ENCODE measurements at regions not wholly inside any gene's neighbourhood (a gene's known extent, or its start where the extent isn't known, plus 50 kb on each side); places are given as distances from the start of the nearest gene placed in this dataset.

GRCh38 chr16:72644911-72645310 lies 403.0 kb downstream of the ZFHX3 start:
- TF ChIP-seq SPI1 (IDR thresholded peaks at IDR 0.05; ENCODE audit: borderline replicate concordance, low read depth) (no peak), CTCF (IDR thresholded peaks at IDR 0.05; ENCODE audit: insufficient read depth, low read length) (no peak), GABPA (IDR thresholded peaks at IDR 0.05; ENCODE audit: low read depth) (no peak), REST (IDR thresholded peaks at IDR 0.05; ENCODE audit: insufficient replicate concordance, low read depth) (no peak), POLR2AphosphoS5 (IDR thresholded peaks at IDR 0.05; ENCODE audit: low read depth) (no peak)
- H3K27ac ChIP-seq (replicated peaks): no peak overlapping the region
- H3K27me3 ChIP-seq (ENCODE audit: insufficient read depth, poor library complexity, severe bottlenecking): no peaks in the 10 kb centered on the region
- no peak for DNase-seq (ENCODE audit: low read depth in 1 of 2, low spot score in 1 of 2)
- H3K4me3 ChIP-seq (replicated peaks; ENCODE audit: insufficient read depth, low read length): no peak overlapping the region

GRCh38 chr16:72639494-72639893 lies 408.4 kb downstream of the ZFHX3 start:
- H3K27me3 ChIP-seq (ENCODE audit: insufficient read depth, poor library complexity, severe bottlenecking): no peaks in the 10 kb centered on the region
- no peak overlapping the region for H3K4me3 ChIP-seq (replicated peaks; ENCODE audit: insufficient read depth, low read length)
- no peak for DNase-seq (ENCODE audit: low read depth in 1 of 2, low spot score in 1 of 2)
- no peak overlapping the region for H3K27ac ChIP-seq (replicated peaks)
- TF ChIP-seq REST (IDR thresholded peaks at IDR 0.05; ENCODE audit: insufficient replicate concordance, low read depth): no peak
- TF ChIP-seq SPI1 (IDR thresholded peaks at IDR 0.05; ENCODE audit: borderline replicate concordance, low read depth): no peak

- no peak overlapping the region for H3K4me3 ChIP-seq (replicated peaks; ENCODE audit: insufficient read depth, low read length)
- DNase-seq (ENCODE audit: low read depth in 1 of 2, low spot score in 1 of 2): no peak
- no peaks in the 10 kb centered on the region for H3K27me3 ChIP-seq (ENCODE audit: insufficient read depth, poor library complexity, severe bottlenecking)
- no peak for TF ChIP-seq POLR2AphosphoS5 (IDR thresholded peaks at IDR 0.05; ENCODE audit: low read depth)
- no peak for TF ChIP-seq REST (IDR thresholded peaks at IDR 0.05; ENCODE audit: insufficient replicate concordance, low read depth)
- no peak for TF ChIP-seq SPI1 (IDR thresholded peaks at IDR 0.05; ENCODE audit: borderline replicate concordance, low read depth)
- TF ChIP-seq GABPA (IDR thresholded peaks at IDR 0.05; ENCODE audit: low read depth): no peak
- no peak for TF ChIP-seq CTCF (IDR thresholded peaks at IDR 0.05; ENCODE audit: insufficient read depth, low read length)
- no peak overlapping the region for H3K27ac ChIP-seq (replicated peaks)
These were observed 410.6 kb downstream of the ZFHX3 start for GRCh38 chr16:72637306-72637705.

GRCh38 chr16:72635694-72636093 lies 412.2 kb downstream of the ZFHX3 start:
- H3K27ac ChIP-seq (replicated peaks): no peak overlapping the region
- TF ChIP-seq CTCF (IDR thresholded peaks at IDR 0.05; ENCODE audit: insufficient read depth, low read length): no peak
- no peak for TF ChIP-seq POLR2AphosphoS5 (IDR thresholded peaks at IDR 0.05; ENCODE audit: low read depth)
- no peak for TF ChIP-seq REST (IDR thresholded peaks at IDR 0.05; ENCODE audit: insufficient replicate concordance, low read depth)
- TF ChIP-seq SPI1 (IDR thresholded peaks at IDR 0.05; ENCODE audit: borderline replicate concordance, low read depth): no peak
- no peak for TF ChIP-seq GABPA (IDR thresholded peaks at IDR 0.05; ENCODE audit: low read depth)
- DNase-seq (ENCODE audit: low read depth in 1 of 2, low spot score in 1 of 2): no peak
- no peaks in the 10 kb centered on the region for H3K27me3 ChIP-seq (ENCODE audit: insufficient read depth, poor library complexity, severe bottlenecking)
- no peak overlapping the region for H3K4me3 ChIP-seq (replicated peaks; ENCODE audit: insufficient read depth, low read length)

Measured in HL-60 (cell line).